K562 (cell line): ENCODE measurements at regions not wholly inside any gene's neighbourhood (a gene's known extent, or its start where the extent isn't known, plus 50 kb on each side); places are given as distances from the start of the nearest gene placed in this dataset.
A peak's percentile ranks its signal among the peaks of the same experiment; 100 is the strongest.

ENCODE experiments used
- ATAC-seq: fragments of 200-7000 bp; cut with Tn5 transposase; 3 replicates; pipeline ENCODE4 v1.9.1; 2020; ENCODE audit warnings: moderate library complexity
- BruUV-seq: library from RNA; stranded (reverse); fragments of 400-500 nt; replicated peaks from 2 replicates; lab custom pipeline; 2021; lab: Mats Ljungman, UMichigan
- CTCF ChIA-PET: fragments of 300-600 bp; formaldehyde crosslinking; extraction: SDS; loops from one replicate; lab custom pipeline; 2021; ENCODE audit warnings: low intra/inter-chr PET ratio; lab: Yijun Ruan, JAX
- POLR2A ChIA-PET: fragments of 300-600, 350-650 bp; sonication (Branson Sonifier 250); formaldehyde crosslinking; extraction: SDS; loops from one replicate; lab custom pipeline; 2021; ENCODE audit warnings: antibody characterized with exemption, inconsistent platforms; lab: Yijun Ruan, JAX
- DNase-seq, 4 experiments: peaks; one replicate each; pipeline versions ENCODE4 v3.0.0 to v3.0.0-alpha.2; 2011 to 2018; ENCODE audit warnings: low spot score in 3 of 4, mixed read lengths in 3 of 4; ENCODE audit errors: extremely low read depth in 1 of 4
- FAIRE-seq: peaks from 2 replicates; lab custom pipeline; 2011; peaks lifted over from hg19 to GRCh38; lab: Jason Lieb, UNC
- H2AFZ ChIP-seq: 2 replicates; pipeline ENCODE4 v1.6.0; 2011; ENCODE audit warnings: low read depth, low read length, control low read depth, inconsistent platforms
- H3K27ac ChIP-seq: fragments of 200-600 bp; 3 replicates; pipeline ENCODE4 v1.8.0; 2011; ENCODE audit warnings: low read depth, mild to moderate bottlenecking, control low read depth, inconsistent platforms, low read length, moderate library complexity, mixed read lengths; ENCODE audit errors: extremely low read depth
- H3K27me3 ChIP-seq, 2 experiments: fragments of 300-600 bp in 1 of 2; 2 replicates in 1 of 2; 3 replicates in 1 of 2; pipeline versions ENCODE4 v1.6.0 to v1.8.0; 2011; ENCODE audit warnings: inconsistent platforms in 2 of 2, low read length in 2 of 2, mild to moderate bottlenecking in 1 of 2, mixed read lengths in 1 of 2, moderate library complexity in 1 of 2; ENCODE audit not compliant: control insufficient read depth in 2 of 2, insufficient read depth in 2 of 2
- H3K36me3 ChIP-seq: fragments of 300-600 bp; 3 replicates; pipeline ENCODE4 v1.8.0; 2011; ENCODE audit warnings: mild to moderate bottlenecking, low read length, inconsistent platforms; ENCODE audit not compliant: control insufficient read depth, insufficient read depth
- H3K4me1 ChIP-seq, 2 experiments: fragments of 200-600 bp in 1 of 2; replicated peaks in 1 of 2; 2 replicates in 1 of 2; 3 replicates in 1 of 2; pipeline versions ENCODE4 v1.5.1 to v1.8.0; 2011; ENCODE audit warnings: inconsistent platforms in 2 of 2, low read length in 2 of 2, mild to moderate bottlenecking in 1 of 2, mixed read lengths in 1 of 2, moderate library complexity in 1 of 2; ENCODE audit not compliant: control insufficient read depth in 2 of 2, insufficient read depth in 2 of 2
- H3K4me2 ChIP-seq: 2 replicates; pipeline ENCODE4 v1.6.1; 2011; ENCODE audit warnings: low read length, control low read depth, inconsistent platforms, mixed read lengths; ENCODE audit not compliant: insufficient read depth
- H3K4me3 ChIP-seq: fragments of 200-600 bp; sonication (generic), shearing (Covaris generic); 2 replicates; pipeline ENCODE4 v1.5.1; 2016; ENCODE audit warnings: control low read depth, inconsistent platforms
- H3K79me2 ChIP-seq: fragments of 200-600 bp; 3 replicates; pipeline ENCODE4 v1.8.0; 2011; ENCODE audit warnings: low read length, inconsistent platforms; ENCODE audit not compliant: control insufficient read depth, insufficient read depth
- H3K9ac ChIP-seq, 2 experiments: 2 replicates each; pipeline versions ENCODE4 v1.6.0 to v1.6.1; 2011; ENCODE audit warnings: low read depth in 2 of 2, low read length in 2 of 2, control low read depth in 1 of 2, inconsistent platforms in 1 of 2, mild to moderate bottlenecking in 1 of 2, mixed read lengths in 1 of 2; ENCODE audit not compliant: insufficient read depth in 1 of 2
- H3K9me1 ChIP-seq: one replicate; pipeline ENCODE4 v1.6.0; 2011; ENCODE audit warnings: inconsistent platforms, mild to moderate bottlenecking, low read length, moderate library complexity; ENCODE audit not compliant: control insufficient read depth, insufficient read depth
- H3K9me3 ChIP-seq: replicated peaks from 2 replicates; pipeline ENCODE4 v1.5.1; 2011; ENCODE audit warnings: low read depth, low read length, inconsistent platforms; ENCODE audit not compliant: control insufficient read depth, insufficient read depth
- H4K20me1 ChIP-seq: replicated peaks from 2 replicates; pipeline ENCODE4 v1.6.1; 2011; ENCODE audit warnings: low read length, inconsistent platforms, mixed read lengths; ENCODE audit not compliant: control insufficient read depth, insufficient read depth
- ADNP ChIP-seq: fragments of 200-800 bp; sonication (Bioruptor generic); IDR thresholded peaks from 2 replicates; pipeline ENCODE4 v1.6.1; 2016; ENCODE audit warnings: missing genetic modification characterization, missing compliant biosample characterization
- CTCF ChIP-seq, 3 experiments: IDR thresholded peaks in 2 of 3; conservative IDR thresholded peaks in 1 of 3; 2 replicates each; pipeline ENCODE4 v1.5.1; 2011 to 2012; ENCODE audit warnings: low read length in 3 of 3, mild to moderate bottlenecking in 3 of 3, control low read depth in 2 of 3, improper control_type of control experiment in 1 of 3, inconsistent platforms in 1 of 3, low read depth in 1 of 3, mixed read lengths in 1 of 3, moderate library complexity in 1 of 3; ENCODE audit not compliant: insufficient read depth in 2 of 3
- EP400 ChIP-seq: fragments of 450-650 bp; IDR thresholded peaks from 2 replicates; pipeline ENCODE4 v1.6.1; 2017; ENCODE audit warnings: antibody characterized with exemption, mild to moderate bottlenecking, moderate library complexity
- RAD21 ChIP-seq, 2 experiments: fragments of 250-450 bp in 1 of 2; fragments of 450-650 bp in 1 of 2; sonication (Bioruptor Pico) in 1 of 2; formaldehyde crosslinking in 1 of 2; IDR thresholded peaks in 1 of 2; conservative IDR thresholded peaks in 1 of 2; 2 replicates each; pipeline versions ENCODE4 v1.4.0 to v1.8.0; 2020 to 2022; ENCODE audit warnings: mild to moderate bottlenecking in 2 of 2, moderate library complexity in 1 of 2
- ZNF384 ChIP-seq: IDR thresholded peaks from 2 replicates; pipeline ENCODE4 v1.6.1; 2012; ENCODE audit warnings: low read depth, low read length, improper control_type of control experiment
- WGBS: fragments of 100-300 bp; shearing (Covaris generic); methylation state at CpG from one replicate; pipeline ENCODE4 v1.1.6; 2016; ENCODE audit warnings: low coverage, mixed read lengths; ENCODE audit not compliant: insufficient coverage; ENCODE audit errors: missing lambda C conversion rate; 5-methylcytosine and 5-hydroxymethylcytosine counted together
- in situ Hi-C: fragments of 300-500 bp; cut with MboI; formaldehyde crosslinking; loops from 4 replicates; pipeline ENCODE4 v1.15.0; 2018; ENCODE audit warnings: inconsistent platforms, mixed read lengths
- intact Hi-C: fragments of 100-400 bp; cut with micrococcal nuclease; formaldehyde crosslinking; loops from 2 replicates; pipeline ENCODE4 v1.14.2; 2022

GRCh38 chr14:28635387-28635786, 131.2 kb upstream of the FOXG1 start:
- 0% methylated on average over 7 of the region's 7 CpGs for WGBS
- H3K9me1 ChIP-seq, result no peaks in the 10 kb centered on the region
- intact Hi-C loops (no loop called here), in situ Hi-C loops (no loop called here)
- H4K20me1 ChIP-seq, result no peaks in the 10 kb centered on the region
- peak in 1 of 3 experiments; percentile 49; a peak in 2 of 6 replicates for TF ChIP-seq CTCF (IDR thresholded peaks at IDR 0.05 in 2 of 3, conservative IDR thresholded peaks at IDR 0.05 in 1 of 3; ENCODE audit: insufficient read depth in 2 of 3, low read depth in 1 of 3, low read length in 3 of 3)
- 0 out of 2 replicates have a peak, but pooled peaks have one; percentile 30 for TF ChIP-seq ZNF384
- TF ChIP-seq ADNP (tag), result no peak
- peak in 1 of 2 experiments; percentile 42; a peak in 2 of 4 replicates for TF ChIP-seq RAD21 (CRISPR knock-in tag; conservative IDR thresholded peaks at IDR 0.05 in 1 of 2, IDR thresholded peaks at IDR 0.05 in 1 of 2)
- TF ChIP-seq EP400, result no peak
- ChIA-PET CTCF (no interaction called here), POLR2A (no interaction called here)
- no peaks in the 10 kb centered on the region for H3K36me3 ChIP-seq
- no peaks in the 10 kb centered on the region for H3K79me2 ChIP-seq
- H3K4me3 ChIP-seq, result no peak overlapping the region
- H3K27ac ChIP-seq, result no peak overlapping the region
- no peaks in the 10 kb centered on the region for H3K9me3 ChIP-seq
- H3K9ac ChIP-seq, result no peak overlapping the region
- H3K4me2 ChIP-seq, result no peak overlapping the region
- no peak overlapping the region for H2AFZ ChIP-seq
- FAIRE-seq (no peak), ATAC-seq (no peak), DNase-seq (peak; percentile 3 to 16 (median 9))
- H3K4me1 ChIP-seq, result no peaks in the 10 kb centered on the region
- BruUV-seq, result no TSS peak
- no peaks in the 10 kb centered on the region for H3K27me3 ChIP-seq
